ENCODE measurements at regions not wholly inside any gene's neighbourhood (a gene's known extent, or its start where the extent isn't known, plus 50 kb on each side); places are given as distances from the start of the nearest gene placed in this dataset.

- H3K4me1 ChIP-seq (ENCODE audit: insufficient read depth, low read length, severe bottlenecking), result no peaks in the 10 kb centered on the region
- H3K9me3 ChIP-seq (ENCODE audit: low read length), result no peaks in the 10 kb centered on the region
- H4K20me1 ChIP-seq (ENCODE audit: insufficient read depth, low read length), result no peaks in the 10 kb centered on the region
- no peaks in the 10 kb centered on the region for H3K27me3 ChIP-seq (ENCODE audit: insufficient read depth, low read length)
- no peaks in the 10 kb centered on the region for H3K36me3 ChIP-seq (ENCODE audit: insufficient read depth, low read length)
- H3F3A ChIP-seq (ENCODE audit: insufficient read depth, low read length), result no peaks in the 10 kb centered on the region
- H3K79me2 ChIP-seq (ENCODE audit: insufficient read depth, low read length), result no peaks in the 10 kb centered on the region
- H3K4me2 ChIP-seq (ENCODE audit: low read length), result no peak overlapping the region
- no peaks in the 10 kb centered on the region for H3K9me2 ChIP-seq (ENCODE audit: low read depth, low read length)
- H3K27ac ChIP-seq (ENCODE audit: low read depth, low read length, poor library complexity, severe bottlenecking), result no peak overlapping the region
- H3K9ac ChIP-seq (ENCODE audit: low read length), result no peak overlapping the region
- H3K4me3 ChIP-seq (ENCODE audit: low read depth, low read length, poor library complexity, severe bottlenecking), result no peak overlapping the region
- TF ChIP-seq, protein P1, sequence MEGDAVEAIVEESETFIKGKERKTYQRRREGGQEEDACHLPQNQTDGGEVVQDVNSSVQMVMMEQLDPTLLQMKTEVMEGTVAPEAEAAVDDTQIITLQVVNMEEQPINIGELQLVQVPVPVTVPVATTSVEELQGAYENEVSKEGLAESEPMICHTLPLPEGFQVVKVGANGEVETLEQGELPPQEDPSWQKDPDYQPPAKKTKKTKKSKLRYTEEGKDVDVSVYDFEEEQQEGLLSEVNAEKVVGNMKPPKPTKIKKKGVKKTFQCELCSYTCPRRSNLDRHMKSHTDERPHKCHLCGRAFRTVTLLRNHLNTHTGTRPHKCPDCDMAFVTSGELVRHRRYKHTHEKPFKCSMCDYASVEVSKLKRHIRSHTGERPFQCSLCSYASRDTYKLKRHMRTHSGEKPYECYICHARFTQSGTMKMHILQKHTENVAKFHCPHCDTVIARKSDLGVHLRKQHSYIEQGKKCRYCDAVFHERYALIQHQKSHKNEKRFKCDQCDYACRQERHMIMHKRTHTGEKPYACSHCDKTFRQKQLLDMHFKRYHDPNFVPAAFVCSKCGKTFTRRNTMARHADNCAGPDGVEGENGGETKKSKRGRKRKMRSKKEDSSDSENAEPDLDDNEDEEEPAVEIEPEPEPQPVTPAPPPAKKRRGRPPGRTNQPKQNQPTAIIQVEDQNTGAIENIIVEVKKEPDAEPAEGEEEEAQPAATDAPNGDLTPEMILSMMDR (IDR thresholded peaks at IDR 0.05; ENCODE audit: low read length), result no peak
- no peak for TF ChIP-seq EZH2 (IDR thresholded peaks at IDR 0.05; ENCODE audit: borderline replicate concordance, low read length)
- no peak overlapping the region for H2AFZ ChIP-seq (ENCODE audit: low read length)
These were observed 104.4 kb upstream of the ESR1 start for GRCh38 chr6:151702851-151703658.

- H3K27me3 ChIP-seq (ENCODE audit: insufficient read depth, low read length), result no peaks in the 10 kb centered on the region
- H3K4me3 ChIP-seq (ENCODE audit: low read depth, low read length, poor library complexity, severe bottlenecking), result no peak overlapping the region
- no peaks in the 10 kb centered on the region for H3K9me2 ChIP-seq (ENCODE audit: low read depth, low read length)
- no peak overlapping the region for H3K27ac ChIP-seq (ENCODE audit: low read depth, low read length, poor library complexity, severe bottlenecking)
- H3K4me1 ChIP-seq (ENCODE audit: insufficient read depth, low read length, severe bottlenecking), result no peaks in the 10 kb centered on the region
- no peak overlapping the region for H3K9ac ChIP-seq (ENCODE audit: low read length)
- H3K9me3 ChIP-seq (ENCODE audit: low read length), result no peaks in the 10 kb centered on the region
- no peaks in the 10 kb centered on the region for H3K79me2 ChIP-seq (ENCODE audit: insufficient read depth, low read length)
- H2AFZ ChIP-seq (ENCODE audit: low read length), result no peak overlapping the region
- no peaks in the 10 kb centered on the region for H3F3A ChIP-seq (ENCODE audit: insufficient read depth, low read length)
- no peaks in the 10 kb centered on the region for H4K20me1 ChIP-seq (ENCODE audit: insufficient read depth, low read length)
- H3K4me2 ChIP-seq (ENCODE audit: low read length), result no peak overlapping the region
- TF ChIP-seq, protein P1 (IDR thresholded peaks at IDR 0.05; ENCODE audit: low read length), result no peak
- no peak for TF ChIP-seq EZH2 (IDR thresholded peaks at IDR 0.05; ENCODE audit: borderline replicate concordance, low read length)
- no peaks in the 10 kb centered on the region for H3K36me3 ChIP-seq (ENCODE audit: insufficient read depth, low read length)
These were observed 103.1 kb upstream of the ESR1 start for GRCh38 chr6:151704383-151704782.

DNA sequence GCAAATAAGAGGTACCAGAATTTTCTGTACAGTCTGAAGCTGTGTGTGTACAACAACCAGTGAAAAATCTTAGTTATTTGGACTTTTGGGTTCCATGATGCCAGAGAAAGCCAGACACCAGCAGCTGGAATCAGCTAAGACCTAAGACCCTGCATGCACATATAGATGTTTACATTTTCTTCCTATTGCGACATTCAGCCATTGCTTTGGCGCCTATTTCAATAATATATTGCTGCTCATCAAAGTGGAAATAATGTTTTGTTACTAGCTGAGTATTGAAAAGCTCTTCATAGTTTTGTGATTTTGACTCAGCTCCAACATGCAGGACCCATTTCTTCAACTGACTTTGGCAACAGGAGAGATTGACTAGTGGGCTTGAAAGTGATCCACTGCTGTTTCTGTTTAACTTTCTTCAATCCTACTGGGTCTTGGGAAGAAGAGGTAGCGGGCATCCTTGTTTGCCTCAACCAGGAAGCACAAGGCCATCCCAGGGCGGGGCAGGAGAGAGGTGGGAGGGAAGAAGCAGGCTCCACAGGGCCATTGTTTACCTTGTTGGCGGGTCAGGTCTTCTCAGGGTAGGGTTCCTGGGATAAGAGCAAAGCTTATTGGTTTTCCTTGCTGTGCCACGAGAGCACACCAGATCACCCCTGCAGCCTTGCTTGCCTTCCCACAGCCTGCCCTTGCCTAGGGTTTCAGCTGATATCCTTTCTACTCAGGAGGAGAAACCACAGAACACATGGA, 101.3 kb upstream of the ESR1 start:
- H3K27ac ChIP-seq (ENCODE audit: low read depth, low read length, poor library complexity, severe bottlenecking), result no peak overlapping the region
- no peaks in the 10 kb centered on the region for H3K36me3 ChIP-seq (ENCODE audit: insufficient read depth, low read length)
- no peak overlapping the region for H3K9ac ChIP-seq (ENCODE audit: low read length)
- no peaks in the 10 kb centered on the region for H3F3A ChIP-seq (ENCODE audit: insufficient read depth, low read length)
- H3K4me2 ChIP-seq (ENCODE audit: low read length), result no peak overlapping the region
- H2AFZ ChIP-seq (ENCODE audit: low read length), result no peak overlapping the region
- no peaks in the 10 kb centered on the region for H3K9me3 ChIP-seq (ENCODE audit: low read length)
- no peaks in the 10 kb centered on the region for H4K20me1 ChIP-seq (ENCODE audit: insufficient read depth, low read length)
- no peaks in the 10 kb centered on the region for H3K9me2 ChIP-seq (ENCODE audit: low read depth, low read length)
- TF ChIP-seq EZH2 (IDR thresholded peaks at IDR 0.05; ENCODE audit: borderline replicate concordance, low read length), result no peak
- TF ChIP-seq, protein P1 (IDR thresholded peaks at IDR 0.05; ENCODE audit: low read length), result no peak
- no peaks in the 10 kb centered on the region for H3K27me3 ChIP-seq (ENCODE audit: insufficient read depth, low read length)
- no peaks in the 10 kb centered on the region for H3K79me2 ChIP-seq (ENCODE audit: insufficient read depth, low read length)
- H3K4me3 ChIP-seq (ENCODE audit: low read depth, low read length, poor library complexity, severe bottlenecking), result no peak overlapping the region
- H3K4me1 ChIP-seq (ENCODE audit: insufficient read depth, low read length, severe bottlenecking), result no peaks in the 10 kb centered on the region

Data from OCI-LY1 (cell line).